IPS-NIHi7 (cell line): ENCODE measurements at regions not wholly inside any gene's neighbourhood (a gene's known extent, or its start where the extent isn't known, plus 50 kb on each side); places are given as distances from the start of the nearest gene placed in this dataset.

Experiments
- DNase-seq: peaks from one replicate; pipeline ENCODE4 v3.0.0; 2012; ENCODE audit warnings: mixed read lengths; ENCODE audit errors: extremely low spot score

GRCh38 chr9:16197578-16198370 is 644.9 kb downstream of the CCDC171 start:
- no peak for DNase-seq

- no peak for DNase-seq
These were observed 646.2 kb downstream of the CCDC171 start for GRCh38 chr9:16198996-16199395.

GRCh38 chr9:16202221-16202620 is 649.4 kb downstream of the CCDC171 start:
- no peak for DNase-seq

GRCh38 chr9:16202914-16203728 is 650.3 kb downstream of the CCDC171 start:
- peak; percentile 51 for DNase-seq

GRCh38 chr9:16203729-16204573 is 651.1 kb downstream of the CCDC171 start:
- no peak for DNase-seq

GRCh38 chr9:16205455-16205854 is 652.6 kb downstream of the CCDC171 start:
- DNase-seq: no peak

GRCh38 chr9:16206518-16206917 is 653.7 kb downstream of the CCDC171 start:
- DNase-seq: no peak

GRCh38 chr9:16207161-16207560 is 654.3 kb downstream of the CCDC171 start:
- no peak for DNase-seq

- DNase-seq: no peak
These were observed 657.6 kb downstream of the CCDC171 start for GRCh38 chr9:16210440-16210839.

GRCh38 chr9:16211946-16212345 is 658.5 kb downstream of the BNC2 start:
- no peak for DNase-seq

- DNase-seq: no peak
These were observed 656.5 kb downstream of the BNC2 start for GRCh38 chr9:16213781-16214515.

- no peak for DNase-seq
These were observed 655.7 kb downstream of the BNC2 start for GRCh38 chr9:16214677-16215352.

GRCh38 chr9:16215353-16215680 is 655.2 kb downstream of the BNC2 start:
- DNase-seq: no peak

GRCh38 chr9:16217943-16218701 is 652.3 kb downstream of the BNC2 start:
- DNase-seq: no peak

- DNase-seq: no peak
These were observed 649.1 kb downstream of the BNC2 start for GRCh38 chr9:16221366-16221765.

GRCh38 chr9:16221822-16222547 is 648.5 kb downstream of the BNC2 start:
- no peak for DNase-seq

GRCh38 chr9:16223074-16223871 is 647.2 kb downstream of the BNC2 start:
- no peak for DNase-seq

GRCh38 chr9:16230731-16231130 is 639.7 kb downstream of the BNC2 start:
- DNase-seq: no peak

GRCh38 chr9:16236311-16236710 is 634.2 kb downstream of the BNC2 start:
- DNase-seq: no peak
